OCI-LY3 (cell line): ENCODE measurements at regions not wholly inside any gene's neighbourhood (a gene's known extent, or its start where the extent isn't known, plus 50 kb on each side); places are given as distances from the start of the nearest gene placed in this dataset.

Experiments used
- CTCF ChIP-seq: fragments of 200-600, 300-600 bp; sonication (generic); IDR thresholded peaks from 2 replicates; pipeline ENCODE4 v1.5.1; 2014; ENCODE audit warnings: antibody characterized with exemption, low read length, low read depth
- EZH2phosphoT487 ChIP-seq: fragments of 200-600 bp; shearing (Covaris generic); IDR thresholded peaks from 2 replicates; pipeline ENCODE4 v1.6.1; 2018; ENCODE audit warnings: antibody characterized with exemption, mixed run types, low read depth

GRCh38 chr4:117941611-117942010, 92.7 kb upstream of the NDST3 start:
- TF ChIP-seq CTCF: no peak
- no peak for TF ChIP-seq EZH2phosphoT487
